SKM-1 treated with dmso at 0.1 percent for 144 hours (cell line): ENCODE measurements at regions not wholly inside any gene's neighbourhood (a gene's known extent, or its start where the extent isn't known, plus 50 kb on each side); places are given as distances from the start of the nearest gene placed in this dataset.

Source experiments
- DNase-seq: peaks from one replicate; lab custom pipeline; 2025; ENCODE audit not compliant: unreplicated experiment; lab: John Stamatoyannopoulos, UW

DNA sequence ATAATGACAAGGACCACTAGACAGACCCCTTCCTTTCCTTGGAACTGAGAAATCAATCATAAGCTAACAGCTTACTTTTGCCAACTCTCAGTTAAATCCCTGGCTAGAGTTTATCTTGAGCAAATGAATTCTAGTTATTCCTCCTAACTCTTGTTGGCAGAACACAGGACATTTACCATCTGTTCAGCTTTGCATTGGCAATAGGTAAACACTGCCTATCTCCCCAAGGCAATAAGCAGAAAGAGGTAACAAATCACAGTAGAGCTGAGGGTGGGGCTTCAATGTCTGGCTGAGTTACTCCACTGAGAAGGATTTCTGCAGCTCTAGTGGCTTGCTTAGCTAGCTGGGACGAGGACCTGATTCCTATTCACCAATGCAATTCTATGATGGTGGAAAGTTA, 503.3 kb upstream of the GRIA1 start:
- DNase-seq, result no peak

DNA sequence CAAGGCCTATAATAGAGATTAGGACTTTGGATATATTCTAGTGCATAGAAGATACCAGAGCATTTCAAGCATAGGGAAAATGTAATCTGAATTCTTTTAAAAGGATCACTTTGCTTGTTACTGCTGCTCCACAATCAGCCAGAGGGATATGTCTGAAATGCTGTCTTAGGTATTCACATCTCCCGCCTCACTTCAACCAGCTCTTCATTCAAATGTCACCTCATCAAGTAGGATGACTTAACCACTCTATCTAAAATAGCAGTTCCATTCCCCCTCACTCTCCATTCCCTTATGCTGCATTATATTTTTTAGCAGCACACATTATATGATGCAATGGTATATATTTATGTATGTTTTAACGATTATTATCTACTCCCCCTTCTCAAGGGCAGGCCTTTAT, 500.3 kb upstream of the GRIA1 start:
- DNase-seq, result no peak

DNA sequence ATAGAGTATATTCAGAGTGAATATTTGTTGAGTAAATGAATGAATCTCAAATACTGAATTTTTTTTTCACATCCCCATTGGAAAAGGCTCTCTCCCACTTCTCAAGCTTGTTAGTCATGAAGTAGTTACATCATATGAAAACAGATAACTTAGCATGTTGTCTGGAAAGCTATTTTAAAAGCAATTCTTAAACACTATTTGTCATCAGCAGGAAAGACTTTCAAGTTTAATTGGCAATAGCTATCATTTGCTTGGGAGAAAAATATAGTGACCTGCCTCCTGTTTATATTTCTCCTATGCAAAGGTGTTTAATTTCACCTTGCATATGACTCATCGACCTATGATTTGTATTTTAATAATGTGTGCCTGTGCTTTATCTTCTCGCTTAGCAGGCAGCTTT, 499.8 kb upstream of the GRIA1 start:
- no peak for DNase-seq

DNA sequence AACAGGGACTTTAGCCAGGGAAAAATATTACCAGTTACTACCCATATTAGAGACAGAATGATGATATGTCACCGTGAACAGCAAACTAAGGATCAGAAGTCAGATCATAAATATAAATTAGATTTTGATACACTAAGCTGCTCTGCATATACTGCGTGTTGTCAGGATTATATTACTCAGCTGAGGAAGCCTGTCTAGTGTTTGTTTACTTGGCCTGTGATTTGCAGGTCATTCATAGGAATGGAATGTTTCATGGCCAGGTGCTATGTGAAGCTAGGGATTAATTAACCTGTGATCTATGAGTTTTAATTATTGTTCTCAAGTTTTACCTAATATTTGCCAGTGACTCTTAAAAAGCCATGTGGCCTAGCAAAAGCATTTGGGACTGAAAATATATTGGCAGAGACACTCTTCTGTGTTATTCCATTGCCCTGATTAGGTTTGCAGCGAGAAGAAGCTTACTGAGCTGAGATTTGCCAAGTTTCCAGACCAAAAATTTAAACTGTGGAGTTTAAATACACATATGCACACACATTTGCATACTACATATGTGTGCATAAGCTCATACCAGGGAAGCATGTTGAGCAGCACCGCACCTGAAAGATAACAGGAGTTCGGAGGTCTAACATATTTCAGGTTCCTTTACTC, 496.3 kb upstream of the GRIA1 start:
- no peak for DNase-seq

DNA sequence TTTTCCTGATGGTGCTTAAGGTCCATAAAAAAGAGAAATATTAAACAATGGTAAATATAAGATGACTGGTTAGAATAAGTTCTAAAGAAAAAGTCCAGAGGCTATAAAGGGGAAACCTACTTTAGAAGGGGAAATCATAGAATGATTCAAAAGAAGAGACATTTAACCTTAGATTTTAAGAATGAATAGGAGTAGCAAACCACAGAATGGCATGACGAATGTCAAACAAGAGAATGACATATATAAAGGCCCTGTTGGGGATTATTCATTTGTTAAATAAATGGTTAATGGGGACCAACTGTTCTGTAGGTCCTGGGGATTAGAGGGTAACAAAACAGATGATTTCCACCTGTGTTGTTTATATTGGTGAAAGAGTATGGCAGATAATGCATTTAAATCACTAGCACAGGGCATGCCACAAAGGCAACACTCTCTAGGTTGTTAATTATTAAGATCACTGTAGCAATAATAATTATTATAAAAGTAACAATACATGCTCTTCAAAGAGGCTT, 495.2 kb upstream of the GRIA1 start:
- no peak for DNase-seq

DNA sequence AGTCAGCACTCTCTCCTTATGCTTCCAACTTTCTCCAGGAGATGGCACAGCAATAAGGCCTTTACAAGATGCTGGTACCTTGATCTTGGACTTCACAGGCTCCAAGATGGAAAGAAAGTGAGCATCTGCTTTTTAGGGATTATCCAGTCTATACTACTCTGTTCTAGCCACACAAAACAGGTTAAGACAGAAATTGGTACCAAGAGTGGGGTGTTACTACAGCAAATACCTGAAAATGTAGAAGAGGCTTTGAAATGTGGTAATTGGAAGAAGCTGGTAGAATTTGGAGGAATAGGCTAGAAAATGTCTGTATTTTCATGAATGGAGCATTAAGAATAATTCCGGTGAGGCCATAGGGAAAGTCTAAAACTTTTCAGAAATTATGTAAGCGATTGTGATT, 484.8 kb upstream of the GRIA1 start:
- no peak for DNase-seq

DNA sequence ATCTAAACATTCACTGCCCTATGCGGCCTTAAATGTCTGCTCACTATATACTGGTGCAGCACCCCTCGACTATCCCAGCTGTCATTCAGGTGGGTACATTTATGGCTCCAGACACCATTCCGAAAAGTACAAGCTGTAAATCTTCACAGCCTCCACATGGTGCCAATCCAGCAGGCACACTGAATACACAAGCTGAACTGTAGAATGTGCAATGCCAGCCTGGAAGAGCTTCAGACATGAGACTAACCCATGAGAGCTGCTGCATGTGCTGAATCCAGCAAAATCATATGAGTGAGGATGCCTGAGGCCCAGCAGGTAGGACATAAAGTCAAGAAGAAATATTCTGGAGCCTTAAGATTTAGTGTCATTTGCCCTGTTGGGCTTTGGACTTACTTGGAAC, 483.8 kb upstream of the GRIA1 start:
- no peak for DNase-seq

DNA sequence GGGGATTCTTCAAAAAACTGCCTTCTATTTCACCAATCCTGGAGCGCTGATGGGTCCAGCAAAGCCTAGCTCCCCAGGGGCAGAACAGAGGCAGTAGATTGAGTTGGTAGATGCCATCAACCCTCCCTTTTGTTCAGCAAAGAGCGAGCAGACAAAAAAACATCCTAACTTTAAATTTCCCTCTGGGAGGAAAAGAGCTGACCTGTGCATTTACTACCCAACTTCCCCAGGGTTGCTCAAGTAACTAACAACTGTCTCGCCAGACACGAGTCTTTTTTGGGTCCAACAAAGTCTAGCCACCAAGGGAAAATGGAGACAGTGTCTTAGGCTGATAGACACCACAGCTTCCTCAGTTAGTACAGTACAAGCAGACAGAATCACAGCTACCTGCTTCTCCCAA, 476.3 kb upstream of the GRIA1 start:
- DNase-seq, result no peak

DNA sequence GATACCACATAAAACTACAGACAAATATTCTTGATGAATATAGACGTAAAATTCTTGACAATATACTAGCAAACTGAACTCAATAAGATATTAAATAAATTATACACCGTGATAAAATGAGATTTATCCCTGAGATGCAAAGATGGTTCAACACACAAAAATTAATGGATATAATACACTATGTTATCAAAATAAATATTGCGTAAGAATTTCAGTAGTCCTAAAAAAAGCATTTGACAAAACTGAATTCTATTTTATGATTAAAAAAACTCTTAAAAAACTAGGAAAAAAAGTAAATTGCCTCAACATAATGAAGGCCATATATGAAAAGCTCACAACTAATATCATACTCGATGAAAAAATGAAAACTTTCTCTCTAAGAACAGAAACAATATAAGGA, 472.3 kb upstream of the GRIA1 start:
- no peak for DNase-seq

DNA sequence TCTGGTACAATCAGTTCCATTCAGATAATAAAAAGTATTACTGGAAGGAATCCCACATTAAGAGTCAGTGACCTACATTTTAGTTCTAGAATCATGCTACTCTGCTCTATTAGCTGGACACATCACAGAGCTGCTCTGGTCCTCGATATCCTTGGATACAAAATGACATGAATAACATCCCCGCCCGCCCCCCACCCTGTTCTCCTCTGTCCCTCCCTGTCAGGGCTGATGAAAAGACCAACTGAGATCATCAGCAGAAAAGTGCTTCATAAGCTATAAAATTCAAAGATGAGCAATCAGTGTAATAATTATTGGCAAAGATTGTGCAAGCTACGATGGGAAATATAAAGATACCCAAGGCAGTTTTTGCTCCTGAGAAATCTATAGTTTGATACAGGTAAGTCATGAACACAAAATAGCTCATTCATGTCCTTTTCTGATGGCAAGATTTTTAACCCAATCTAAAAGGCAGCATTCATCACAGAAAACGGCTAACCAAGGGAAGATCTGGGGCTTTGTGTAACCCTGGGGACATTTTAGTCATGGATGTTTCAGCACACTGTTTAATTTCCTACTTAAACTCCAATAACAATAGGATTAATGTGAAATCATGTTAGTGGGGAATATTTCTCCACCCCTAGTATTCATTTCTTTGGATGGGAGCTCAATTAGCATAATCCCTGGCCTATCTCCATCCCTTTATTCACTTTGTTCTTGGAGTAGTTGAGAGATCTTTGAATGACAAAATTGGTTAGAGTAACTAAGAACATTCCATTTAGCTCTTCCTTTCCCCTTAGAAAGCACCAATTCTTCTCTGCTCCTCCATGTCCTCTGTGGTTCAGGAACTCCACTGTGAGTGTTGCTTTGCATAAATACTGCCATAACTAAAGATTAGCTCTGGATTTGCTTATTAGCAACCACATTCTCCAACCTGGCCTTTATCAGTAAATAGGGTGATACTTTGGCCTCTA, 459.4 kb upstream of the GRIA1 start:
- no peak for DNase-seq

DNA sequence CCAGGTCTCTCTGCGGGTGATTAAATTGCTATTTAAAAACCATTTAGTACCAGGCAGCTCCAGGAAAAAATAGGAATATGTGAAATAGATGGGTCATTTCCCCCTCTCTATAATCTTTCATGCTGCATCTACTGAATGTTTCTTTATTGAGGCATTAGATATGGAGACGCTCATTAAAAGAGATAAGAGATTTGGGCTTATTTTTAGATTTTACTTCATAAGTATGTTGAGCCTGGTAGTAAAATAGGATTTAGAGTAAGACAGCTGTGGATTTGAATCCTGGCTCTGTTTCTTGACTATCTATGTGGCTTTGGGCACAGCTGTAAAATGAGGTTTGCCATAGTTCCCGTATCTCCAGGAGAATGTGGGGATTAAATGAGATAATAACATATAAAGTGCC, 451.0 kb upstream of the GRIA1 start:
- no peak for DNase-seq

DNA sequence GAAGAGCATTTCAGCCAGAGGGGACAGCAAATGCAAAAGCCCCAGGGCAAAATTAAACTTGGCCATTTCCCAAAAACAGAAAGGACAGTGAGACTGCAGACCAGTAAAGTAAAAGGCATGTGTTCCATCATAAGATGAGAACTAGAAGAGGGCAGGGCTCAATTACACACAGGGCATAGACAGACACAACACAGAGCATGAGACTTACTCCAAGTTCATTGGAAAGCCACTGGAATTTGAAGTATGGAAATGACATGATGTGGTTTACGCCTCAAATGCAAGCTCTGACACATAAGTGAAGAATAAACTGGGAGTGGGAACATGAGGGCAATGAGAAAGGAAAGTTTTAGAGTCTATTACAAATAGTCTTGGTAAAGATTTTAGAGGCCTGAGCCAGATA, 446.6 kb upstream of the GRIA1 start:
- DNase-seq, result no peak

DNA sequence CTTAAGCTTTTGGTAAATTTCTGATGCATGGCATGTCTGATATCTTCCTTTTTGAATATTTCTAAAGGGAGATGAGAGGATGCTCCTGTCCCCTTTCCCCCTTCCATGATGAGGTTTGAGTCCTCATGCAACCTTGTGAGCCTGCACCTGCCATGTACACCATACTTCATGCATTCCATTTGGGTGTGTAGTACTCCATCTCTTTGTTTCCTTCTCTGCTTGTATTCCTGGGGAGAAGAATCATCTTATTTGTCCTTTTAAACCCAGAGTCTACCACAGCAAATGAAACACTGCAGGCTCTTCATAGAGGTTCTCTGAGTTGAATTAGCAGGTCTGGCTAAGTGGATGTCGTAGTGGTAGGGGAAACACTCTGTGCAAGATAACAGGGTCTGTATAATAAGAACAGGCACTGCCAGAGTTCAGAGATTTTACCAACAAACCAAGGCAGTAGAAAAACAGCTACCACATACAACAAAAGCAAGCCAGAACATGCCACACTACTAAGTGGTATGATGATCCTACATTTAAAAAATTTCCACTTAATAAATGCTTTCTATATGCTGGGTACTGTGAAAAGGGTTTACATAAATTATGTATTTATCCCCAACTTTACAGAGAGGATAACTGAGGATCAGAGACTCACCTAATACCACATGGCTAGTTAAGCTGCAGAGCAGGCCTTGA, 439.8 kb upstream of the GRIA1 start:
- no peak for DNase-seq

DNA sequence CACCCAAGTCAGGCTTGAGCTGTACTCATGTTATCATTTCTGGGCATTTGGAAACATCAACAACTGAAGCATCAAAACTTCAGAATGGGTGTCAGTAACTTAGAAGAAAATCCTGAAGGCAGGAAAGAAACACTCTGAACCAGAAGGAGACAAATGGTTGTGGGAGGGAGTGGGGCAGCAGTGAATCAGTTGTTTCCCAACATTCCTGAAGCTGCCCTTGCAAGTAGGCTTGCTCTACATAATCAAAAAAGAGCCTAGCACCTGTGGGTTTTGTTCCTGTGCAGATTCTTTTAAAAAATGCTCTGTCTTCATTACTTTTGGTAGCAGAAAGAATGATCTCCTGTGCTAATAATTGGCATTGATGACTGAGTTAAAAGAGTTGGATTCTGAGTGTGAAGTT, 424.2 kb upstream of the GRIA1 start:
- DNase-seq, result no peak

DNA sequence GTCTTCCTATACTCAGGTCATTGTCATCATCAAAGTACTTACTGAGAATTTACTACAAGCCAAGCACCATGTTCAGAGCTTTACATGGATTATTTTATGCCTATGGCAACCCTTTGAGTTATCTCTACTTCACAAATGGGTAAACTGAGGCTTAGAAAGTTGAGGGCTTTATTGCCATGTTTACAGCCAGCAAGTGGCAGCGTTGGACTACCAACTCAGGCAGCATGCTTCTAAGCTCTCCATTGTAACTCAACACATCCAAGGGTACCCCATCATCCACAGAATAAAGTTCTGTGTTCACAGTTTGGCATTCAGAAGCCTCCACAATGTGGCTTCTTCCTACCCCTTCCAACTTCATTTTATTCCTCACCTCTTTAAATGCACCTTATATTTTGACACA, 422.6 kb upstream of the GRIA1 start:
- DNase-seq, result no peak

DNA sequence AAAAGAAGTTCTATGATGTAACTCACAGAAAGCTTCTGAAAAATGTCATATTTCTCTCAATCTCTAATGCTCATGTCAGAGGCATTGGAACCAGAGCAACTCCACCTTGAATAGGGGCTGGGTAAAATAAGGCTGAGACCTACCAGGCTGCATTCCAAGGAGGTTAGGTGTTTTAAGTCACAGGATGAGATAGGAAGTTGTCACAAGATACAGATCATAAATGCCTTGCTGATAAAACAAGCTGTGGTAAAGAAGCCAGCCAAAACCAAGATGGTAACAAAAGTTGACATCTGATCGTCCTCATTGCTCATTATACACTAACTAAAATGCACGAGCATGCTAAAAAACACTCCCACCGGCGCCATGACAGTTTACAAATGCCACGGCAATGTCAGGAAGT, 411.1 kb upstream of the GRIA1 start:
- no peak for DNase-seq

DNA sequence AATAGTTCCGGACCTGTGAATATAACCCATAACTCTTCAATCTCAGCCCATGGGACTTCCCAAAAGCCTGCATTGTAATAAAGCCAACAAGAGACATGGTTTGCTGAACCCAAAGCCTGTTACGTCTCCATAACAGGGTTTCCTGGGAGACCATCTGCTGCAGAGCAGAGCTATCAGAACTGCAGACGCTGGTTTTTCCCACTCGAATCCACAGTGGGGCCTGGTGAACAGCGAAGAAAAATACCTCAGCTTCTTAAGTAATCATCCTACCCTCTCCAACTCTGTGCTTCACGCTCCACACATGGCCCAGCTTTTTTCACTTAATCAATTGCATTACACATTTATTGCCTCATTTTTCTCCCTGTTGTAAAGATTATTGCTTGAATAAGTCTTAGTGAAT, 409.5 kb upstream of the GRIA1 start:
- DNase-seq, result no peak

DNA sequence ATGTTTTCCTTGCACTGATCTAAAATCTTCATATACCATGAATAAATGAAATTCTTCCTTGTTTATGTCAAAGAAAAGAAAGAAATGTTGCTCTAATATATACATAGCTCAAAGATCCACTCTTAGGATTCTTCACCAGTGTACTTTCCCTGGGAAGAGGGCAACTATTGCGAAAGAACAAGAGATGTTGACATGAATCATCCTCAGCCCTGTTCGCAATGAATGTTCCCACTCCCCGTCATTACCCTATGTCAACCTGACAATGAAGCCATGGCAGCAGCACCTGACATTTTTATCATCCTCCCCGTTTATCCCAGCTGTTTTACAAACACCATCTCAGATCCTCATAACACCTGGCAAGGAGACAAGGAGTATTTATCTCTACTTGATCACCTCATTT, 409.1 kb upstream of the GRIA1 start:
- DNase-seq, result no peak

DNA sequence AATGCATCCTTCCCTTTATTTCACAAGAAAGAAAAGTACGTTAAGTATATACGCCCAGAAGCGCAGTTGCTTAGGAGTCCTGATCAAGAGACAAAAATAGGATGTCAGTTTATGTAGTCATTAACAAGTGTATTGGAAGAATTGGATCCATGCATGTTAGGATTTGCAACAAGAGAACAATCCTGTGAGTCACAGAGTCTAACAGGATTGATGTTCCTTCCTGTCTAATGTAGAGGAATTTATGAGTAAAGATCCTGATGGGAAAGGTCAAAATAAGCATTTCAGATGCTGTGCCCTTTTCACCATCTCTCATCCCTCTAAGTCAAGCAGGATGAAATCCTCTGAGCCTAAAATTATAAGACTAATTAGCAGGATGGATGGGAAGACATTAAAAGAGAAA, 406.0 kb upstream of the GRIA1 start:
- no peak for DNase-seq

DNA sequence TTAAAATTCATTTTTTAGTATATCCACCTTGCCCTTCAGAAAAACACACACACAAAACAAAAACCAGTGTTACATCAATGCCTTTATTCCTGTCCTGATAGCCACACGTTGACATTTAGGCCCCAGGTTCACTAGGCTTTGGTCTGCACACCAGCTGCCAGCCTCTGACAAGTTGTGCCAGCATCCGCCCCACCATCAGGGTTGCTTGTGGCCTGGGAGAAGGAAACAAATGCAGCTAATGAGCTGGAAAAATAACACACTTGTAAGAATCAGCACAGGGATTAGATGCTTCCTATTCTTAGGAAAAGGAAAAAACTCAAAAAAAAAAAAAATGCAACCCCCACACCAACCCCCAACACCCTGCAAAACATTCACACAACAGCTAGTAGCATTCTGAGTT, 404.0 kb upstream of the GRIA1 start:
- no peak for DNase-seq

DNA sequence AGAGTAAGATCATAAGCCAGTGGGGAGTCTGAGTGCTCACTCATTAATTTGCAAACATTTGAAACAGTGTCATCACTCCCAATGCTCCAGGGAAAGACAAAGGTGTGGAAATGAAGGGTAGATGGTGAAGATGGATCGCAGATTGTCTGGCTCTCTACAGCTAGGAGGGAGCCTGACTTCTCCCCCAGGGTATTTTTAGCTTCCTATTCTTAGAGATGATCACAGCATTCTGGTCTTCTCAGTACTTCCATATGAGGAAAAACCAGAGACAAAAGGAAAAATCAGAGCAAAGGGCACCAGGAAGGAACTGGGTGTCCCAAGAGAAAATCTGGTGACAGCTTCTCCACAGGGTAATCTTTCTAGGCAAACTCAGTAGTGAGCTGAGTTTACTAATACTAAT, 401.9 kb upstream of the GRIA1 start:
- no peak for DNase-seq

DNA sequence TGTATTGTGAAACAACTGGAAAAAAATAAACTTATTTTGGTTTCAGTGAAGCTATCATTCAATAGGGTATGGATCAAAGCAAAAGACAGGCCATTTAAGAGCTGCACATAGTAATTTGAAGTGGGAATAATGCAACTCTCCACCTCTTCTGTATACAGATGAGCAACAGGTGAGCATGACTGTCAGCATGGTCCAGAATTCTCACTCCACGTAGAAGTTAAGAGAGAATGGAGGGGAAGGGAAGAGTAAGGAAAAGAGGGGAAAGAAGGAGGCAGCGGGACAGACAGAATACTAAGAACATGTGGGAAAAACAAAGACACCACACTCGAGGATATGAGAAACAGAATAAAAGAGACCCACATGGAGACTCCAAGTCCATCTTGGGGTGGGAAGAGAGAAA, 396.1 kb upstream of the GRIA1 start:
- DNase-seq, result no peak
